H9 (cell line): ENCODE measurements at regions not wholly inside any gene's neighbourhood (a gene's known extent, or its start where the extent isn't known, plus 50 kb on each side); places are given as distances from the start of the nearest gene placed in this dataset.

Source experiments
- DNase-seq: peaks from one replicate; pipeline ENCODE4 v3.0.0-alpha.2; 2017
- H2AFZ ChIP-seq: one replicate; pipeline ENCODE4 v1.6.1; 2013; ENCODE audit warnings: mild to moderate bottlenecking, low read length, control low read depth, moderate library complexity
- H2AK5ac ChIP-seq: 2 replicates; pipeline ENCODE4 v1.6.1; 2013; ENCODE audit warnings: low read length, control low read depth, mixed read lengths; ENCODE audit not compliant: insufficient read length
- H2BK120ac ChIP-seq: one replicate; pipeline ENCODE4 v1.6.1; 2013; ENCODE audit warnings: low read depth, mild to moderate bottlenecking, low read length, control low read depth, inconsistent platforms; ENCODE audit not compliant: poor library complexity, severe bottlenecking
- H2BK12ac ChIP-seq: 2 replicates; pipeline ENCODE4 v1.6.1; 2013; ENCODE audit warnings: low read length, control low read depth, mixed read lengths, low read depth; ENCODE audit not compliant: insufficient read length
- H2BK15ac ChIP-seq: 2 replicates; pipeline ENCODE4 v1.6.1; 2013; ENCODE audit warnings: low read depth, low read length, control low read depth
- H2BK20ac ChIP-seq: one replicate; pipeline ENCODE4 v1.6.1; 2013; ENCODE audit warnings: low read depth, mild to moderate bottlenecking, low read length, control low read depth, inconsistent platforms; ENCODE audit not compliant: poor library complexity, severe bottlenecking
- H2BK5ac ChIP-seq: 2 replicates; pipeline ENCODE4 v1.6.1; 2013; ENCODE audit warnings: low read length, control low read depth, mixed read lengths; ENCODE audit not compliant: insufficient read length
- H3K14ac ChIP-seq: 2 replicates; pipeline ENCODE4 v1.6.1; 2013; ENCODE audit warnings: low read length, control low read depth; ENCODE audit not compliant: insufficient read depth
- H3K18ac ChIP-seq: 2 replicates; pipeline ENCODE4 v1.6.1; 2013; ENCODE audit warnings: low read depth, mild to moderate bottlenecking, mixed read lengths, low read length, control low read depth; ENCODE audit not compliant: insufficient read length
- H3K23ac ChIP-seq: 2 replicates; pipeline ENCODE4 v1.6.1; 2013; ENCODE audit warnings: low read length, control low read depth, mixed read lengths, low read depth; ENCODE audit not compliant: insufficient read length
- H3K23me2 ChIP-seq: 2 replicates; pipeline ENCODE4 v1.6.1; 2013; ENCODE audit warnings: low read depth, mild to moderate bottlenecking, mixed read lengths, low read length, control low read depth; ENCODE audit not compliant: insufficient read length, poor library complexity, severe bottlenecking
- H3K27ac ChIP-seq: 2 replicates; pipeline ENCODE4 v1.5.1; 2013; ENCODE audit warnings: low read length, control low read depth, mixed read lengths, low read depth; ENCODE audit not compliant: insufficient read length
- H3K27me3 ChIP-seq: 2 replicates; pipeline ENCODE4 v1.6.1; 2013; ENCODE audit warnings: low read length, control low read depth, inconsistent platforms; ENCODE audit not compliant: insufficient read depth
- H3K4ac ChIP-seq: 2 replicates; pipeline ENCODE4 v1.6.1; 2013; ENCODE audit warnings: low read depth, mild to moderate bottlenecking, control low read depth, inconsistent platforms, low read length, moderate library complexity
- H3K4me1 ChIP-seq: 2 replicates; pipeline ENCODE4 v1.6.1; 2013; ENCODE audit warnings: low read length, control low read depth, inconsistent platforms; ENCODE audit not compliant: insufficient read depth
- H3K4me2 ChIP-seq: 2 replicates; pipeline ENCODE4 v1.6.1; 2013; ENCODE audit warnings: low read length, control low read depth, mixed read lengths; ENCODE audit not compliant: insufficient read length, insufficient read depth
- H3K56ac ChIP-seq: 2 replicates; pipeline ENCODE4 v1.6.1; 2013; ENCODE audit warnings: low read depth, mild to moderate bottlenecking, mixed read lengths, low read length, control low read depth; ENCODE audit not compliant: insufficient read length
- H3K79me1 ChIP-seq: 2 replicates; pipeline ENCODE4 v1.6.1; 2013; ENCODE audit warnings: low read depth, mild to moderate bottlenecking, moderate library complexity, low read length, control low read depth, inconsistent platforms; ENCODE audit not compliant: insufficient read depth, poor library complexity, severe bottlenecking
- H3K79me2 ChIP-seq: 2 replicates; pipeline ENCODE4 v1.6.1; 2013; ENCODE audit warnings: low read length, control low read depth, inconsistent platforms; ENCODE audit not compliant: insufficient read depth
- H3K9ac ChIP-seq: 2 replicates; pipeline ENCODE4 v1.6.1; 2013; ENCODE audit warnings: low read length, control low read depth, mixed read lengths; ENCODE audit not compliant: insufficient read length; ENCODE audit errors: extremely low read depth
- H3K9me3 ChIP-seq: one replicate; pipeline ENCODE4 v1.6.1; 2013; ENCODE audit warnings: low read depth, low read length, inconsistent platforms; ENCODE audit not compliant: control insufficient read depth
- H3T11ph ChIP-seq: one replicate; pipeline ENCODE4 v1.6.1; 2013; ENCODE audit warnings: mild to moderate bottlenecking, low read length, control low read depth, inconsistent platforms
- H4K20me1 ChIP-seq: one replicate; pipeline ENCODE4 v1.6.1; 2013; ENCODE audit not compliant: control insufficient read depth, insufficient read length, insufficient read depth
- H4K5ac ChIP-seq: 2 replicates; pipeline ENCODE4 v1.6.1; 2013; ENCODE audit warnings: low read depth, mild to moderate bottlenecking, mixed read lengths, low read length, control low read depth; ENCODE audit not compliant: insufficient read length
- H4K8ac ChIP-seq: replicated peaks from 2 replicates; pipeline ENCODE4 v1.6.1; 2013; ENCODE audit warnings: low read length, control low read depth, mixed read lengths, low read depth; ENCODE audit not compliant: insufficient read length
- H4K91ac ChIP-seq: 2 replicates; pipeline ENCODE4 v1.6.1; 2013; ENCODE audit warnings: low read depth, mild to moderate bottlenecking, moderate library complexity, mixed read lengths, low read length, control low read depth; ENCODE audit not compliant: insufficient read length
- H3K27ac Mint-ChIP-seq, 3 experiments: 2 replicates in 2 of 3; 3 replicates in 1 of 3; pipeline ENCODE4 v1.8.0; 2020 to 2021; ENCODE audit warnings: mixed read lengths in 3 of 3, mild to moderate bottlenecking in 1 of 3, moderate library complexity in 1 of 3
- H3K27me3 Mint-ChIP-seq: 2 replicates; pipeline ENCODE4 v1.8.0; 2021; ENCODE audit warnings: low read depth, mild to moderate bottlenecking, moderate library complexity, mixed read lengths
- H3K36me3 Mint-ChIP-seq, 3 experiments: 2 replicates in 2 of 3; 3 replicates in 1 of 3; pipeline ENCODE4 v1.8.0; 2020 to 2021; ENCODE audit warnings: low read depth in 3 of 3, mixed read lengths in 3 of 3; ENCODE audit not compliant: insufficient read depth in 1 of 3
- H3K4me1 Mint-ChIP-seq, 2 experiments: 2 replicates each; pipeline ENCODE4 v1.8.0; 2020; ENCODE audit warnings: mixed read lengths in 2 of 2
- H3K4me3 Mint-ChIP-seq, 2 experiments: 2 replicates in 1 of 2; 3 replicates in 1 of 2; pipeline ENCODE4 v1.8.0; 2020 to 2021; ENCODE audit warnings: mild to moderate bottlenecking in 2 of 2, mixed read lengths in 2 of 2, moderate library complexity in 1 of 2
- H3K9me3 Mint-ChIP-seq, 2 experiments: 2 replicates in 1 of 2; 3 replicates in 1 of 2; pipeline ENCODE4 v1.8.0; 2020; ENCODE audit warnings: mild to moderate bottlenecking in 2 of 2, mixed read lengths in 2 of 2, moderate library complexity in 1 of 2
- CTCF ChIP-seq: fragments of 200-600 bp; sonication (generic); conservative IDR thresholded peaks from 3 replicates; pipeline ENCODE4 v1.8.0; 2021; ENCODE audit warnings: antibody characterized with exemption, mild to moderate bottlenecking
- WGBS: extraction: QIAGEN DNeasy Blood & Tissue Kit; methylation state at CpG from one replicate; pipeline ENCODE4 v1.1.7; 2013; ENCODE audit warnings: missing lambda C conversion rate, low lambda C conversion rate, mixed read lengths; ENCODE audit not compliant: insufficient read length; ENCODE audit errors: extremely low coverage; 5-methylcytosine and 5-hydroxymethylcytosine counted together

DNA sequence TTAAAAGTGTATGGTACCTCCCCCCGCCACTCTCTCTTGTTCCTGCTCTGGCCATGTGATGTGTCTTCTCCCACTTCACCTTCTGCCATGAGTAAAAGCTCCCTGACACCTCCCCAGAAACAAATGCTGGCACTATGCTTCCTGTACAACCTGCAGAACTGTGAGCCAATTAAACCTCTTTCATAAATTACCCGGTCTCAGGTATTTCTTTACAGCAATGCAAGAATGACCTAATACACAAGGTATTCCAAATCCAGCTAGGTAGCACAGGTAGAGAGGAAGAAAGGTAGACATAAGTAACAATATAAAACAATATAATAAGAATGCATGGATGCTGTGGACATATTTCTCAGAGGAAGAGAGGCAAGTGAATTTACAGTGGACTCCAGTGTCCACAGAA, 394.1 kb upstream of the ARID1B start:
- no peak overlapping the region for H2BK12ac ChIP-seq
- no peak overlapping the region for H2BK20ac ChIP-seq
- no peaks in the 10 kb centered on the region for H3K27me3 Mint-ChIP-seq
- no peaks in the 10 kb centered on the region for H3K23me2 ChIP-seq
- no peak overlapping the region for H3T11ph ChIP-seq
- no peak overlapping the region for H3K9ac ChIP-seq
- no peaks in the 10 kb centered on the region for H3K79me2 ChIP-seq
- no peak overlapping the region for H2AK5ac ChIP-seq
- no peak for TF ChIP-seq CTCF
- no peak overlapping the region for H3K4me2 ChIP-seq
- H3K27me3 ChIP-seq, result no peaks in the 10 kb centered on the region
- H3K14ac ChIP-seq, result no peak overlapping the region
- H4K5ac ChIP-seq, result no peak overlapping the region
- no peak overlapping the region for H2BK120ac ChIP-seq
- H3K23ac ChIP-seq, result no peak overlapping the region
- no peaks in the 10 kb centered on the region for H3K9me3 ChIP-seq
- no peaks in the 10 kb centered on the region for H4K20me1 ChIP-seq
- no peak overlapping the region for H2AFZ ChIP-seq
- H2BK15ac ChIP-seq, result no peak overlapping the region
- no peak overlapping the region for H4K91ac ChIP-seq
- H3K56ac ChIP-seq, result no peak overlapping the region
- no peaks in the 10 kb centered on the region for H3K79me1 ChIP-seq
- no peak overlapping the region for H3K27ac Mint-ChIP-seq
- WGBS, result no CpG with 5 or more reads among the region's 2 CpGs
- no peaks in the 10 kb centered on the region for H3K9me3 Mint-ChIP-seq
- H3K36me3 Mint-ChIP-seq, result no peaks in the 10 kb centered on the region
- no peak for DNase-seq
- no peak overlapping the region for H3K4ac ChIP-seq
- no peak overlapping the region for H2BK5ac ChIP-seq
- no peak overlapping the region for H4K8ac ChIP-seq
- no peak overlapping the region for H3K4me3 Mint-ChIP-seq
- H3K4me1 ChIP-seq, result no peaks in the 10 kb centered on the region
- H3K18ac ChIP-seq, result no peak overlapping the region
- H3K4me1 Mint-ChIP-seq, result peaks cover 6 to 7% of the 10 kb centered on the region in 2 experiments; a peak in 3 of 4 replicates
- no peak overlapping the region for H3K27ac ChIP-seq
